ENCODE measurements at regions not wholly inside any gene's neighbourhood (a gene's known extent, or its start where the extent isn't known, plus 50 kb on each side); places are given as distances from the start of the nearest gene placed in this dataset.

DNA sequence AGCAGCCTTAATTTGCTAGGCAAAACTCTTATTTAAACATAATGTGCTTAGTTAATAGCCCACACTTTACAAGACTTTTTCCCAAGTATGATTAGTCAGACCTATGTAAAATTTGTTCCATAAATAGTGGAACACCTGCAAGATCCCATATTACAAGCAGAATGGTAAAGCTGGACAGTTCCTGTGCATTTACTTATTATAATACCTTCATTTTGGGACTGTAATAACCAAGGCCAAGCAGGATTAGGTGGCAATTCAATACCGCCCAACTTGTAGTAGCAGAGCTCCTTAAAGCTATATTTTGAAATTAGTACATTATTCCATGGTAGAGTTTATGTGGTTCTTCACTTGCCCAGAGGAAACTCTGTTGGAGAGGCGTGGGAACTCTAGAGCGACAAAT, 431.5 kb upstream of the MMADHC start:
- TF ChIP-seq POLR2A (IDR thresholded peaks at IDR 0.05): no peak
- TF ChIP-seq, protein P1, sequence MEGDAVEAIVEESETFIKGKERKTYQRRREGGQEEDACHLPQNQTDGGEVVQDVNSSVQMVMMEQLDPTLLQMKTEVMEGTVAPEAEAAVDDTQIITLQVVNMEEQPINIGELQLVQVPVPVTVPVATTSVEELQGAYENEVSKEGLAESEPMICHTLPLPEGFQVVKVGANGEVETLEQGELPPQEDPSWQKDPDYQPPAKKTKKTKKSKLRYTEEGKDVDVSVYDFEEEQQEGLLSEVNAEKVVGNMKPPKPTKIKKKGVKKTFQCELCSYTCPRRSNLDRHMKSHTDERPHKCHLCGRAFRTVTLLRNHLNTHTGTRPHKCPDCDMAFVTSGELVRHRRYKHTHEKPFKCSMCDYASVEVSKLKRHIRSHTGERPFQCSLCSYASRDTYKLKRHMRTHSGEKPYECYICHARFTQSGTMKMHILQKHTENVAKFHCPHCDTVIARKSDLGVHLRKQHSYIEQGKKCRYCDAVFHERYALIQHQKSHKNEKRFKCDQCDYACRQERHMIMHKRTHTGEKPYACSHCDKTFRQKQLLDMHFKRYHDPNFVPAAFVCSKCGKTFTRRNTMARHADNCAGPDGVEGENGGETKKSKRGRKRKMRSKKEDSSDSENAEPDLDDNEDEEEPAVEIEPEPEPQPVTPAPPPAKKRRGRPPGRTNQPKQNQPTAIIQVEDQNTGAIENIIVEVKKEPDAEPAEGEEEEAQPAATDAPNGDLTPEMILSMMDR (IDR thresholded peaks at IDR 0.05): no peak
